Tibial nerve (tissue), 4 donors: ENCODE measurements at regions not wholly inside any gene's neighbourhood (a gene's known extent, or its start where the extent isn't known, plus 50 kb on each side); places are given as distances from the start of the nearest gene placed in this dataset.

Source experiments
- DNase-seq, 2 donors: peaks; one replicate each; pipeline ENCODE4 v3.0.0-alpha.2; 2019; ENCODE audit warnings: low spot score in 2 of 2
- H3K27ac ChIP-seq, 4 donors: fragments of 200-600 bp; sonication (generic) in 3 of 4; one replicate each; pipeline ENCODE4 v1.5.1; 2017 to 2019; ENCODE audit warnings: mild to moderate bottlenecking in 1 of 4
- H3K27me3 ChIP-seq, 2 donors: fragments of 200-600 bp; sonication (generic) in 1 of 2; one replicate each; pipeline versions ENCODE4 v1.5.1 to v1.6.0; 2017 to 2019
- H3K36me3 ChIP-seq, 3 donors: fragments of 200-600 bp; sonication (generic); one replicate each; pipeline ENCODE4 v1.5.1; 2018 to 2019
- H3K4me1 ChIP-seq, 4 donors: fragments of 200-600 bp; sonication (generic) in 3 of 4; one replicate each; pipeline ENCODE4 v1.5.1; 2017 to 2019
- H3K4me3 ChIP-seq, 4 donors: fragments of 200-600 bp; sonication (generic) in 3 of 4; one replicate each; pipeline ENCODE4 v1.5.1; 2017 to 2019; ENCODE audit warnings: mild to moderate bottlenecking in 1 of 4, moderate library complexity in 1 of 4
- H3K9me3 ChIP-seq, 4 donors: fragments of 200-600 bp; sonication (generic) in 3 of 4; one replicate each; pipeline ENCODE4 v1.5.1; 2017 to 2019
- EP300 ChIP-seq, 2 donors: sonication (generic); formaldehyde crosslinking; IDR thresholded peaks; one replicate each; pipeline ENCODE4 v1.6.1; 2017; ENCODE audit warnings: antibody characterized with exemption in 2 of 2, mild to moderate bottlenecking in 1 of 2
- POLR2A ChIP-seq, 2 donors: fragments of 450-650 bp; IDR thresholded peaks; one replicate each; pipeline ENCODE4 v1.6.1; 2017; ENCODE audit warnings: antibody characterized with exemption in 2 of 2, mild to moderate bottlenecking in 2 of 2, moderate library complexity in 2 of 2
- WGBS, 2 donors: methylation state at CpG; one replicate each; pipeline ENCODE4 v1.1.5; 2018; 5-methylcytosine and 5-hydroxymethylcytosine counted together
- TF ChIP-seq, protein P1 (sequence below), 5 experiments: fragments of 200-600 bp in 3 of 5; fragments of 450-650 bp in 2 of 5; sonication (generic) in 3 of 5; IDR thresholded peaks; one replicate each; pipeline ENCODE4 v1.5.1; 2016 to 2019; ENCODE audit warnings: antibody characterized with exemption in 5 of 5, mild to moderate bottlenecking in 3 of 5, moderate library complexity in 2 of 5

DNA sequence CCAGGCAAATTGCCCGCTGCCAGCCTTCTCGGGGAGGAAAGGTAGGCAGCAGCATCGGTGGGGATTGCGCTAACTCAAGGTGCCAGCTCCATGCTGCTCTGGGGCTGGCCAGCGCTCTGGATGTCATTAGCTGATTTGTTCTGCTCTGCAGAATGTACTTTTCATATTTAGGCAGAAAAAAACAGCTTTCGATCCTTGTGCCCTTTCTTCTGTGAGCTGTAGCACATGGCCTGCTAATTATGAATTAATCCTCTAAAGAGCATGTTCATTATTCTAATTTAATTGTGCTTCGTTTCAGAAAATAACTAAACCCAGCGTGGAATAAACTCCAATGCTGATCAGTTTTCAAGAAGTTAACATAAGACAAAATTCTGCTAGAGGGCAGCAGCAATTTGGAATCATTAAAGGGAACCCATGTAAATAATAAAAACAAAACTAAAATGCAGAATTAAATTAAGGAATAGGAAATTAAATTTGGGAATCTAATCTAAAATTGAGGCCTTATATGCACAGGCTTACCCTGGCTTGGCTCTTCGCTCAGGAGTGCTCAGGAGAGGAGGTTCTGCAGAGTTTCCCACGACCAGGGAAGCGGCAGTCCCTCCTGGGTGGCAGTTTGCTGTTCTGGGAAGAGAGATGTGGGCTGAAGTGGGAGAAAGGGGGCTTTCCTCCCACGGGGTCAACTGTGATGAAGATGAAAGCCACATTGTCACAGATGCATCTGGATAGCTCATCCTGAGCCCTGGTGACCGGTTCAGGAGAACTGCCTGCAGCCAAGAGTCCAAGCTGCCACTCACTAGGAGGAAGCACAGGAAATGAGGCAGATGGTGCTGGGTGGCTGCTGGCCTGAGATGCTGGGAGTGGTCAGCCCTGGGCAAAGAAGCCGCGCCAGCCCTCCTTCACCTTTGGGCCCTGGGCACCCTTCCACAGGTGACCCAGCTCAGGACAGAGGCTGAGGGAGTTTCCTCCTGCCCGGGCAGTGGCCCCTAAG is 93.2 kb upstream of the PKDCC start:
- no peak for DNase-seq
- H3K27ac ChIP-seq: no peak overlapping the region
- no peaks in the 10 kb centered on the region for H3K9me3 ChIP-seq
- H3K27me3 ChIP-seq: no peaks in the 10 kb centered on the region
- H3K36me3 ChIP-seq: no peaks in the 10 kb centered on the region
- WGBS, 2 donors: 81 to 86% methylated on average over 14 to 16 of the region's 16 CpGs
- peaks cover 0 to 7% (median 0%) of the 10 kb centered on the region in 4 donors for H3K4me1 ChIP-seq
- TF ChIP-seq, protein P1, sequence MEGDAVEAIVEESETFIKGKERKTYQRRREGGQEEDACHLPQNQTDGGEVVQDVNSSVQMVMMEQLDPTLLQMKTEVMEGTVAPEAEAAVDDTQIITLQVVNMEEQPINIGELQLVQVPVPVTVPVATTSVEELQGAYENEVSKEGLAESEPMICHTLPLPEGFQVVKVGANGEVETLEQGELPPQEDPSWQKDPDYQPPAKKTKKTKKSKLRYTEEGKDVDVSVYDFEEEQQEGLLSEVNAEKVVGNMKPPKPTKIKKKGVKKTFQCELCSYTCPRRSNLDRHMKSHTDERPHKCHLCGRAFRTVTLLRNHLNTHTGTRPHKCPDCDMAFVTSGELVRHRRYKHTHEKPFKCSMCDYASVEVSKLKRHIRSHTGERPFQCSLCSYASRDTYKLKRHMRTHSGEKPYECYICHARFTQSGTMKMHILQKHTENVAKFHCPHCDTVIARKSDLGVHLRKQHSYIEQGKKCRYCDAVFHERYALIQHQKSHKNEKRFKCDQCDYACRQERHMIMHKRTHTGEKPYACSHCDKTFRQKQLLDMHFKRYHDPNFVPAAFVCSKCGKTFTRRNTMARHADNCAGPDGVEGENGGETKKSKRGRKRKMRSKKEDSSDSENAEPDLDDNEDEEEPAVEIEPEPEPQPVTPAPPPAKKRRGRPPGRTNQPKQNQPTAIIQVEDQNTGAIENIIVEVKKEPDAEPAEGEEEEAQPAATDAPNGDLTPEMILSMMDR (IDR thresholded peaks at IDR 0.05): no peak
- no peak for TF ChIP-seq POLR2A (IDR thresholded peaks at IDR 0.05)
- no peak for TF ChIP-seq EP300 (IDR thresholded peaks at IDR 0.05)
- no peak overlapping the region for H3K4me3 ChIP-seq

DNA sequence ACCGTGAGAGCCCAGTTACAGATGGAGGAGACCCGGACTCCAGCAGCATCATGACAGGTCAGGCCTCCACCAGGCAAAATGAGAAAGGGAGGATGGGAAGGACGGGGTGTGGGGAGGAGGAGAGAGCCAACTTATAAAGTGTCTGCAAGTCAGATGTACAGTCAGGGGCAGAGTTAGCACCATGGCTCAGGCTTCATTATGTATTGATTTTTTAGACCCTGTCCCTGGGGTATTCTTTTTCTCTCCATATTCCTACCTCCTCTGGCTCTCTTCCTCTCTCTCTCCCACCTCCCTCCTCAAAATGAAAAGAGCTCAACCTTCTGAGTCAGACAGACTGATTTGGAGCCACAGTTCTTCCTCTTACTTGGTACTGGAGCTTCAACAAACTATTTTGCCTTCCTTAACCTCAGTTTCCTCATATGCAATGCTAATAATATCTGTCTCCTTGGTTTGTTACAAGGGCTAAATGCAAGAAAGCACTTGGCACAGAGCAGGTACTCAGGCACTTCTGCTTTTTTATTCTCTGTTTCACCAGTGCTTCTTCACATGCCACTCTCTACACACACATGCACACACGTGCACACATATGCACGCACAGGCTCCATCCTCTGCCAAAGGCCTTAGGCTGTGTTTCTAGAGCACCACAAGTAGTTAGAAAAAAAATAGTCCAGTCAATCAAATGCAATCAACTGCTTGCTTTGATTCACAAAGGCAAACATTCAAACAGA is 92.3 kb upstream of the PKDCC start:
- Histone ChIP-seq H3K4me3 (no peak overlapping the region), H3K9me3 (no peaks in the 10 kb centered on the region), H3K36me3 (no peaks in the 10 kb centered on the region), H3K4me1 (peaks cover 0 to 7% (median 0%) of the 10 kb centered on the region in 4 donors), H3K27me3 (no peaks in the 10 kb centered on the region), H3K27ac (no peak overlapping the region)
- 86 to 87% methylated on average over 5 of the region's 5 CpGs for WGBS, 2 donors
- DNase-seq: no peak
- TF ChIP-seq, protein P1 (IDR thresholded peaks at IDR 0.05): no peak
- TF ChIP-seq POLR2A (IDR thresholded peaks at IDR 0.05) (no peak), EP300 (IDR thresholded peaks at IDR 0.05) (no peak)

DNA sequence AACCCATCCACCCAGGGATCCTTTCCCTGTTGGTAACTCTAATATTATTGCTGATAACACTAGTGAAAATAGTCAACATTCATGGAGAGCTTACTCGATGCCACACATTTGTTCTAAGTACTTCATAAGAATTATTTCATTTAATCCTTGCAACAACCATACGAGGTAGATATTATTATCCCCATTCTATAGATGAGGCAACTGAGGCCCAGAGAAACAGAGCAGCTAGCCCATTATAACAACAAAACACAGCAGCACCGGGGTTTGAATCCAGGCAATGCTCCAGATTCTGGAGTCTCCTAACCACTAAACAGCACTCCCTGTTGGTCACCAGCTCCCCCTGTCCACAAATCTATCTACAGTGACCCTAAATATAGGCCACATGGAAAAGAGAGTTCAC is 90.4 kb upstream of the PKDCC start:
- no peaks in the 10 kb centered on the region for H3K9me3 ChIP-seq
- 84 to 89% methylated on average over 3 of the region's 3 CpGs for WGBS, 2 donors
- H3K27ac ChIP-seq: no peak overlapping the region
- DNase-seq: no peak
- TF ChIP-seq, protein P1 (IDR thresholded peaks at IDR 0.05): no peak
- TF ChIP-seq EP300 (IDR thresholded peaks at IDR 0.05) (no peak), POLR2A (IDR thresholded peaks at IDR 0.05) (no peak)
- H3K36me3 ChIP-seq: no peaks in the 10 kb centered on the region
- H3K4me1 ChIP-seq: peaks cover 0 to 9% (median 0%) of the 10 kb centered on the region in 4 donors
- H3K4me3 ChIP-seq: no peak overlapping the region
- no peaks in the 10 kb centered on the region for H3K27me3 ChIP-seq

DNA sequence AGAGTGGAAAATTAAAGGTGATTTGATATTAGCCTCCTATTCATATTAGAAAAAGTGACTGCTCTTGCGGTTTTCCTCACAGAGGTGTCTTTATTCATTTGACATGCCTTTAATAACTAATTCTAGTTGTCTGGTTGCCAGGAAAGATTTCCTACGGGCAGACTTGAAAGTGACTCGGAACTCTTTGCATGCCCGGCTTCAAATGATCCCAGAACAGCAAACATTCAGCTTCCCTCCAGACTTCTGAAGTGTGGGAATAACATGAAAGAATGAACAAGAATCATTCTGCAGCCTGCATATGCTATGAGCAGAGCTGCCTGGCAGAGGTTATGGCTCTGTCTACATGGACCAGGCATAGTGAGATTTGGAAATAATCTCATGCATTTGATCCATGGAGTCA is 89.6 kb upstream of the PKDCC start:
- H3K27ac ChIP-seq: no peak overlapping the region
- TF ChIP-seq EP300 (IDR thresholded peaks at IDR 0.05) (no peak), POLR2A (IDR thresholded peaks at IDR 0.05) (no peak)

DNA sequence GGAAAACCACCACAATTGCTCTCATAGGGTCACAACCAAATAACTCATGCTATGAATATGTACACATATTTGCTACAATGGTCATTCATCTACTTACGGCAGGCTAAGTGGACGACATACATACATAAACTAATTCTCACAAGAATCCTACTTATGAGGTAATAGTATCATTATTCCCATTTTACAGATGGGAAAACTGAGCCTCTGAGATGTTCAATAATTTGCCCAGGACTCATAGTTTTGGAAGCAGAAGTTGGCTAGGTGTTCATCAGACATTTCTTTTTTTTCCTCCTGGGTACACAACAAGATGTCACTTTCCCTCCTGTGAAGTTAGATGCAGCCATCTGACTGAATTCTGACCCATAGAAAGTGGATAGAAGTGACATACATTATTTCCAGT is 89.0 kb upstream of the PKDCC start:
- Histone ChIP-seq H3K36me3 (no peaks in the 10 kb centered on the region), H3K4me3 (no peak overlapping the region), H3K27ac (no peak overlapping the region), H3K27me3 (no peaks in the 10 kb centered on the region), H3K4me1 (peaks cover 0 to 23% (median 8%) of the 10 kb centered on the region in 4 donors), H3K9me3 (no peaks in the 10 kb centered on the region)
- 81 to 83% methylated on average over 2 of the region's 2 CpGs for WGBS, 2 donors
- TF ChIP-seq EP300 (IDR thresholded peaks at IDR 0.05) (no peak), POLR2A (IDR thresholded peaks at IDR 0.05) (no peak)
- TF ChIP-seq, protein P1 (IDR thresholded peaks at IDR 0.05): no peak
- DNase-seq: no peak

More for the DNA sequence above, 89.6 kb upstream of the PKDCC start:
- DNase-seq: no peak
- Histone ChIP-seq H3K4me1 (peaks cover 0 to 18% (median 3%) of the 10 kb centered on the region in 4 donors), H3K4me3 (no peak overlapping the region), H3K9me3 (no peaks in the 10 kb centered on the region), H3K27me3 (no peaks in the 10 kb centered on the region), H3K36me3 (no peaks in the 10 kb centered on the region)
- 33 to 49% methylated on average over 4 of the region's 4 CpGs for WGBS, 2 donors
